Cardiac muscle cell (in vitro differentiated cells and primary cell): ENCODE measurements at regions not wholly inside any gene's neighbourhood (a gene's known extent, or its start where the extent isn't known, plus 50 kb on each side); places are given as distances from the start of the nearest gene placed in this dataset.

Experiments
- DNase-seq, 2 donors: peaks; one replicate each; pipeline versions ENCODE4 v3.0.0 to v3.0.0-alpha.2; 2010 to 2017; ENCODE audit warnings: low read depth in 1 of 2, low spot score in 1 of 2
- H3K27ac ChIP-seq: fragments of 200-600 bp; sonication (generic); 2 replicates; pipeline ENCODE4 v1.5.1; 2016
- H3K27me3 ChIP-seq: fragments of 200-600 bp; sonication (generic); 2 replicates; pipeline ENCODE4 v1.6.0; 2016; ENCODE audit warnings: control low read depth
- H3K36me3 ChIP-seq: fragments of 200-600 bp; sonication (generic); 2 replicates; pipeline ENCODE4 v1.5.1; 2016; ENCODE audit warnings: control low read depth
- H3K4me1 ChIP-seq: fragments of 200-600 bp; sonication (generic); 2 replicates; pipeline ENCODE4 v1.8.1; 2017; ENCODE audit warnings: low read depth, mild to moderate bottlenecking, mixed run types
- H3K4me3 ChIP-seq: fragments of 200-600 bp; sonication (generic); 2 replicates; pipeline ENCODE4 v1.5.1; 2016; ENCODE audit warnings: mild to moderate bottlenecking
- H3K9me3 ChIP-seq: fragments of 200-600 bp; sonication (generic); 2 replicates; pipeline ENCODE4 v1.5.1; 2017; ENCODE audit warnings: low read depth, mild to moderate bottlenecking, control low read depth
- TF ChIP-seq, protein P1 (sequence below): IDR thresholded peaks from 2 replicates; pipeline ENCODE4 v1.5.1; 2012; ENCODE audit warnings: low read depth, mild to moderate bottlenecking, low read length

DNA sequence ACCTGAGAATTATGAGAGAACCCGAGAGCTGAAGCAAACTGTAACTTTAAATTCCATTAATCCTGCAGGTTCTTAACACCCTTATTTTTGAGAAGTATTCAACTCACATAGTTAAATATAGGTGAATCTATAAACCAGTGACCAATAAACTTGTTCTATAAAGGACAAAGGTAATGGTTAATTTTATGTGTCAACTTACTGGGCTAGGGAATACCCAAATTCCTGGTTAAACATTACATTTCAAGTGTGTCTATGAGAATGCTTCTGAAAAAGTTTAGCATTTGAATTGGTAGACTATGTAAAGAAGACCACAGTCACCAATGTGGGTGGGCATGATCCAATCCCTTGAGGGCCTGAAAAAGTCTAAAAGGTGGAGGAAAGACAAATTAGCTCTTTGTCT lies 99.1 kb downstream of the KCNJ2 start:
- H3K4me1 ChIP-seq, result peaks cover 4% of the 10 kb centered on the region
- TF ChIP-seq, protein P1, sequence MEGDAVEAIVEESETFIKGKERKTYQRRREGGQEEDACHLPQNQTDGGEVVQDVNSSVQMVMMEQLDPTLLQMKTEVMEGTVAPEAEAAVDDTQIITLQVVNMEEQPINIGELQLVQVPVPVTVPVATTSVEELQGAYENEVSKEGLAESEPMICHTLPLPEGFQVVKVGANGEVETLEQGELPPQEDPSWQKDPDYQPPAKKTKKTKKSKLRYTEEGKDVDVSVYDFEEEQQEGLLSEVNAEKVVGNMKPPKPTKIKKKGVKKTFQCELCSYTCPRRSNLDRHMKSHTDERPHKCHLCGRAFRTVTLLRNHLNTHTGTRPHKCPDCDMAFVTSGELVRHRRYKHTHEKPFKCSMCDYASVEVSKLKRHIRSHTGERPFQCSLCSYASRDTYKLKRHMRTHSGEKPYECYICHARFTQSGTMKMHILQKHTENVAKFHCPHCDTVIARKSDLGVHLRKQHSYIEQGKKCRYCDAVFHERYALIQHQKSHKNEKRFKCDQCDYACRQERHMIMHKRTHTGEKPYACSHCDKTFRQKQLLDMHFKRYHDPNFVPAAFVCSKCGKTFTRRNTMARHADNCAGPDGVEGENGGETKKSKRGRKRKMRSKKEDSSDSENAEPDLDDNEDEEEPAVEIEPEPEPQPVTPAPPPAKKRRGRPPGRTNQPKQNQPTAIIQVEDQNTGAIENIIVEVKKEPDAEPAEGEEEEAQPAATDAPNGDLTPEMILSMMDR, result no peak
- no peak for DNase-seq
- no peak overlapping the region for H3K4me3 ChIP-seq
- H3K9me3 ChIP-seq, result no peaks in the 10 kb centered on the region
- no peaks in the 10 kb centered on the region for H3K27me3 ChIP-seq
- no peaks in the 10 kb centered on the region for H3K36me3 ChIP-seq
- no peak overlapping the region for H3K27ac ChIP-seq

DNA sequence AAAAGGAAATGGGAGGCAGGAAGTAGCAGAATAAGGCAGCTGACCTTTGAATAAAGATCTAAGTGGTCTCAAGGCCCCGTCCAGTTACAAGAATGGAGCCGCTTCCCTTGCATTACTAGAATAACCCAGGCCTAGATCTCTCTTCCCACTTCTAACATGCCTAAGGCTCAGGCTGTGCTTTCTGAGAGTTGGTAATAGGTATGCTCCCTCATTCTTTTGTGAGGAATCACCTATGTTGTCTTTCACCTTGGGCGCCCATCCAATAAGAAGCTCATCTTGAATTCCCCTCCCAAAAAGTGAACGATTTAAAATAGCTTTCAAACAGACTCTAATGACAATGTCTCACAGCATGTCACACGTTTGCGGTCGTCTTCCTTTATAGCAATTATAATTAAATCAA lies 101.2 kb downstream of the KCNJ2 start:
- Histone ChIP-seq H3K9me3 (no peaks in the 10 kb centered on the region), H3K4me3 (no peak overlapping the region), H3K36me3 (no peaks in the 10 kb centered on the region), H3K27ac (no peak overlapping the region), H3K27me3 (no peaks in the 10 kb centered on the region), H3K4me1 (peaks cover 4% of the 10 kb centered on the region)
- TF ChIP-seq, protein P1, result no peak
- DNase-seq, result no peak

DNA sequence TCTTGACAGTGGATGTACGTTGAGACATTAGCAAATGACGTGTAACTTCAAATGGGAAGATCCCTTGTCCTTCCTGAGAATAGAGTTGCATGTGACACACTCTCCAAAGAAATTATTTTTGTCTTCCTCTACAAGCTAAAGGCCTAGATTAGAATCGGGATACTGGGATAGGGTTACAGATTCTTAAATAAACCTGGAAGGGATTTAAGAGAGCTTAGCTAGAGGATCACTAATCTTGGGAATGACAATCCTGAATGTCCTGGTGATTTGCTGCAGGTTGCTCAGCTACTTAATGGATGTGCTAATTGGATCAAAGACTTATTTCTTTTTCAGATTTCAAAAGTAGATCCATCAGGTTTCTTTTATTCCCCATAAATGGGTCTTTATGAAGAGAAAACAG lies 101.9 kb downstream of the KCNJ2 start:
- Histone ChIP-seq H3K9me3 (no peaks in the 10 kb centered on the region), H3K4me1 (peaks cover 4% of the 10 kb centered on the region), H3K27me3 (no peaks in the 10 kb centered on the region), H3K36me3 (no peaks in the 10 kb centered on the region), H3K4me3 (no peak overlapping the region), H3K27ac (no peak overlapping the region)
- DNase-seq, result no peak
- TF ChIP-seq, protein P1, result no peak

DNA sequence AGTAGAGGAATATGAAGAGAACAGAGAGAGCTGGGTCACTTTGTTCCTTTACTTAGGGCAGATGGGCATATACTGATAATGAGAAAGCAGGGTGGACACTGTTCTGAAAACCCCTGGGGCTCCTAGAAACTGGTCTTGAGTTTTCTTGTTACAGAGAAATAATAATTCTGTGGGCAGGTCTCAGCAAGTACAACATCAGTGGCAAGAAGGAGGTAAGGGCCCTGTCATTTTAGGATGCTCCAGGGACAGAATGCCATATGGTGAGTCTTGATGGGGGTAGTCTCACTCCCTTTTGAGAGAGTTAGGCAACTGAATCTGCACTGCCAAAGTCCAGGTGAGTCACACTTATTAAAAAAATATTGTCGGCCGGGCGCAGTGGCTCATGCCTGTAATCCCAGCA lies 102.3 kb downstream of the KCNJ2 start:
- H3K27ac ChIP-seq, result no peak overlapping the region
- no peak for DNase-seq
- peaks cover 4% of the 10 kb centered on the region for H3K4me1 ChIP-seq
- H3K9me3 ChIP-seq, result no peaks in the 10 kb centered on the region
- no peaks in the 10 kb centered on the region for H3K27me3 ChIP-seq
- TF ChIP-seq, protein P1, result no peak
- H3K4me3 ChIP-seq, result no peak overlapping the region
- H3K36me3 ChIP-seq, result no peaks in the 10 kb centered on the region

DNA sequence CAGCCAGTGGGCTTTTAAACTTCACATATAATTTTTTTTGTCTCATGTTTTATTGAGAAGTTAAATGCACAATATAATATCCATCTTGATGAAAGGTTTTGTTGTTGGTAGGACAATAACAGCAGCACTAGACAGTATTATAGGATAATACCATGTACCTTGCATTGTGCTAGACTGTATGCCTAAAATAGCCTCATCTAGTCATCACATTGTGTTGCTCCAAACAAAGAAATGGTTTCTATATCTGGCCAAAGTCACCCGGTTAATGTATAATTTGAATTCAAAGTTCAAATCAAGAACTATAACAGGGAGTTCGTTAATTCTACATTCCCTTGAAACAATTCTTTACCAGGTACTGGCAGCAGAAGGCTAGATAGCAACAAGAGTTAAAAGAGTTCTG lies 104.9 kb downstream of the KCNJ2 start:
- no peaks in the 10 kb centered on the region for H3K27me3 ChIP-seq
- no peak overlapping the region for H3K4me3 ChIP-seq

DNA sequence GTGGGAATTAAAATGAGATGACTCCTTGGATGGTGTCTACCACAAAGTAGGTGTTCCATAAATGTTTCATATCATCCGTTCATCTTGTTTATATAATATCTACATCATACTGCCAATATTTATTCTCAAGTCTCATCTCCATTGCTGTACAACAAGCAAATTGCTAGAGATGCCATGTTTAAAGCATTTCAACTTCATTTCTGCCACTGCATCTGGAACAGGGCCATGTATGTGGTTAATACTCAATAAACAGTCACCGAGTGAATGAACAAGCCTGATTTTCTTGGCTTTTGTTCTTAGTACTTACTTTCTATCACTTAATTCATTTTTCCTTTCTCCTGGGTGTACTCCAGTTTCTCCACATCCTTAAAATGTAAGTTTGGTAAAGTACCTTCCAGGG lies 107.6 kb downstream of the KCNJ2 start:
- Histone ChIP-seq H3K36me3 (no peaks in the 10 kb centered on the region), H3K9me3 (no peaks in the 10 kb centered on the region), H3K4me3 (no peak overlapping the region), H3K27ac (no peak overlapping the region), H3K4me1 (no peaks in the 10 kb centered on the region), H3K27me3 (no peaks in the 10 kb centered on the region)
- no peak for DNase-seq
- TF ChIP-seq, protein P1, result no peak

More for the DNA sequence above, 104.9 kb downstream of the KCNJ2 start:
- no peak overlapping the region for H3K27ac ChIP-seq
- no peaks in the 10 kb centered on the region for H3K9me3 ChIP-seq
- TF ChIP-seq, protein P1, result no peak
- no peaks in the 10 kb centered on the region for H3K36me3 ChIP-seq
- DNase-seq, result no peak
- H3K4me1 ChIP-seq, result peaks cover 4% of the 10 kb centered on the region
